Left ventricle myocardium inferior (tissue), 1 donor: ENCODE measurements at regions not wholly inside any gene's neighbourhood (a gene's known extent, or its start where the extent isn't known, plus 50 kb on each side); places are given as distances from the start of the nearest gene placed in this dataset.

Experiments
- DNase-seq: peaks from one replicate; pipeline ENCODE4 v3.0.0-alpha.2; 2020
- H3K27ac ChIP-seq: fragments of 200-600 bp; replicated peaks from 2 replicates; pipeline ENCODE4 v1.8.0; 2021
- H3K27me3 ChIP-seq: fragments of 200-600 bp; 2 replicates; pipeline ENCODE4 v1.8.0; 2021; ENCODE audit warnings: low read depth
- H3K36me3 ChIP-seq: fragments of 200-600 bp; 2 replicates; pipeline ENCODE4 v1.8.0; 2021
- H3K4me1 ChIP-seq: fragments of 200-600 bp; 2 replicates; pipeline ENCODE4 v1.8.0; 2021
- H3K4me3 ChIP-seq: fragments of 200-600 bp; 2 replicates; pipeline ENCODE4 v1.8.0; 2021; ENCODE audit warnings: mild to moderate bottlenecking, moderate library complexity
- H3K9me3 ChIP-seq: fragments of 200-600 bp; replicated peaks from 2 replicates; pipeline ENCODE4 v1.8.0; 2021
- intact Hi-C: fragments of 100-400 bp; cut with micrococcal nuclease; formaldehyde crosslinking; loops from one replicate; pipeline ENCODE4 v1.11.0; 2022
- TF ChIP-seq, protein P1 (sequence below): fragments of 200-600 bp; IDR thresholded peaks from 2 replicates; pipeline ENCODE4 v1.8.0; 2021; ENCODE audit warnings: antibody characterized with exemption, mild to moderate bottlenecking, borderline replicate concordance
- donor health status: DM: no; HTN: yes; CAD: no; lungs with severe emphysema.

DNA sequence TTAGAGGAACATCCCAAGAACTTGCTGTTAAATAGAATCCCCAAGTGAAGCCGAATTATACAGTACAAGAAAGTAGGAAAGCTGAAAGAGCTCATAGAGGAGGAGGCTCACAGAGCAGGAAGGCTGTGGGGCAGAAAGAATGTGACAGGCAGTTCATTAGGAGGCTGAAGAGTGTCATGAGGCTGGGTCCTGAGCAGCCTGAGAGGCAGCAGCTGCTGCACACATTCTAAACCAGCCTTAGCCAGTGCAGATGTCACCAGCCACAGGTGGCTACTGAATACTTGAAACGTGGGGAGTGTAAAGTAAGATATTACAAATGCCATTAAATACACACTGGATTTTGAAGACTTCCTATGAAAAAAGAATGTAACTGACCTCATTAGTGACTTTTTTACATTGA is 490.2 kb upstream of the KLHL29 start:
- no peaks in the 10 kb centered on the region for H3K36me3 ChIP-seq
- DNase-seq = no peak
- TF ChIP-seq, protein P1, sequence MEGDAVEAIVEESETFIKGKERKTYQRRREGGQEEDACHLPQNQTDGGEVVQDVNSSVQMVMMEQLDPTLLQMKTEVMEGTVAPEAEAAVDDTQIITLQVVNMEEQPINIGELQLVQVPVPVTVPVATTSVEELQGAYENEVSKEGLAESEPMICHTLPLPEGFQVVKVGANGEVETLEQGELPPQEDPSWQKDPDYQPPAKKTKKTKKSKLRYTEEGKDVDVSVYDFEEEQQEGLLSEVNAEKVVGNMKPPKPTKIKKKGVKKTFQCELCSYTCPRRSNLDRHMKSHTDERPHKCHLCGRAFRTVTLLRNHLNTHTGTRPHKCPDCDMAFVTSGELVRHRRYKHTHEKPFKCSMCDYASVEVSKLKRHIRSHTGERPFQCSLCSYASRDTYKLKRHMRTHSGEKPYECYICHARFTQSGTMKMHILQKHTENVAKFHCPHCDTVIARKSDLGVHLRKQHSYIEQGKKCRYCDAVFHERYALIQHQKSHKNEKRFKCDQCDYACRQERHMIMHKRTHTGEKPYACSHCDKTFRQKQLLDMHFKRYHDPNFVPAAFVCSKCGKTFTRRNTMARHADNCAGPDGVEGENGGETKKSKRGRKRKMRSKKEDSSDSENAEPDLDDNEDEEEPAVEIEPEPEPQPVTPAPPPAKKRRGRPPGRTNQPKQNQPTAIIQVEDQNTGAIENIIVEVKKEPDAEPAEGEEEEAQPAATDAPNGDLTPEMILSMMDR = no peak
- intact Hi-C loops = no loop called here
- H3K27me3 ChIP-seq = peaks cover 19% of the 10 kb centered on the region
- H3K4me3 ChIP-seq = no peak overlapping the region
- H3K4me1 ChIP-seq = no peaks in the 10 kb centered on the region
- no peaks in the 10 kb centered on the region for H3K9me3 ChIP-seq
- no peak overlapping the region for H3K27ac ChIP-seq

DNA sequence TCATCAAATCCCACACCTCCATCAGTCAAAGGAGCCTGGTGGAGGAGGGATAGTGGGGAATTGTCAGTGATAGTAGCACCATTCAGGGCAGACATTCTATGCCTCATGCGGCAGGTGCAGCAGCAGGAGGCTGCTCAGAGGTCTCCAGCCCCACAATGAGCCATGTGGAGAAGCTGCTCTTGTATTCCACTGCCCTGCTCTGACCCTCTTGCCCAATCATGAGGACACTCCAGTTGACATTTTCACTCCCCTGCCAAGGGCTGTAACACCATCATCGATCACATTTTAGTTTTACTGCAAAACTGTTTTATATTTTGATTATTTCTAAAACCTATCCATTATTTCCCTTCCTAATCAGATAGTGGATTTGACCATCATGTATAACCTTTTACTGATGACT is 487.6 kb upstream of the KLHL29 start:
- no peaks in the 10 kb centered on the region for H3K9me3 ChIP-seq
- no peaks in the 10 kb centered on the region for H3K36me3 ChIP-seq
- DNase-seq = no peak
- H3K4me3 ChIP-seq = no peak overlapping the region
- intact Hi-C loops = no loop called here
- TF ChIP-seq, protein P1 = no peak
- no peak overlapping the region for H3K27ac ChIP-seq
- no peaks in the 10 kb centered on the region for H3K4me1 ChIP-seq
- H3K27me3 ChIP-seq = peaks cover 21% of the 10 kb centered on the region

DNA sequence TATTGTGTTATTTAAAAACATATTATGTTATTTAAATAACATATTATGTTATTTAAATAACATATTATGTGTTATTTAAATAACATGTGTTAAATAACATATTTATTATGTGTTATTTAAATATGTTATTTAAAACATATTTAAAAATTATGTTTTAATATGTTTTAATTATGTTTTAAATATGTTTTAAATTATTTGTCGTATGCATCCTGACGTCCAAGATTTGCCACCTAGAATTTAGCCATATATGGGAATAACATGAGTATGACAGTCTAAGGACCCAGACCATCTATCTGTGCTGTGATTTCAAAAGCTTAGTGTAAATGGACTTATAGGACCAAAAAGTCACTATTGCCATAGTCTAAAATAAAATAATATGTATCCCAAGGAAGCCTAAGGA is 484.3 kb upstream of the KLHL29 start:
- intact Hi-C loops = no loop called here
- DNase-seq = no peak
- H3K36me3 ChIP-seq = no peaks in the 10 kb centered on the region

DNA sequence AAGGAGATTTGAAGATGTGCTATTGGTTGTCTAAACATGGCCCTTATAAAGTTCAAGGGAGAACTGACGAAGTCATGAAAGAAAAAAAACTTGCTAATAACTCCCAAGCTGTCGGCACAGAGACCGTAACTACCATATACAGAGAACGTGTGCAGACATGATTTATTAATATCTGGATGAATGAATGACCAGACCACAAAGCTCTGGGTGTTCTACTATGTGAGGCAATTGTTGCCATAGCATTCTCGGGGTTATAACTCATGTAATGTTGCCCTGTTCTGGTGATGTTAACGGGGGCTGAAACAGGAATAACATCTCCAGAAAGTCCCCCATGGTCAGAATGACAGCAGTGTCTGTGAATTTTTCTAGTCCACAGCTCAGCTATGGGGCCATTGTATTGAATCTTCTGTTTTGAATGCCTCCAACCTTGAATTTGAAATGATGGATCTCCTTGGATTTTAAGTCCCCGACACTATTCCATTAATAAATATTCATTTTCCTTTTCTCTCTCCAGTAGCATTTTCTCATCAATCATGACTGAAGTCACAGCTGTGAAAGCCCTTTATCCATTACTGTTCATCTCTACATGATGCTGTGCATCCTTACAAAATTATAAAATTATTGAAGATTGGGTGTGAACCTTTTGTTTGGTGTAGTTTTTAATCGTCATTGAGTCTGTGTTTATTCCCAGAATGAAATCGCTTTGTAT is 483.4 kb upstream of the KLHL29 start:
- intact Hi-C loops = no loop called here
- no peak for DNase-seq
- Histone ChIP-seq H3K36me3 (no peaks in the 10 kb centered on the region), H3K9me3 (no peaks in the 10 kb centered on the region), H3K4me1 (no peaks in the 10 kb centered on the region), H3K27me3 (peaks cover 36% of the 10 kb centered on the region), H3K27ac (no peak overlapping the region), H3K4me3 (no peak overlapping the region)
- TF ChIP-seq, protein P1 = no peak

More for the DNA sequence above, 484.3 kb upstream of the KLHL29 start:
- TF ChIP-seq, protein P1 = no peak
- Histone ChIP-seq H3K27me3 (peaks cover 29% of the 10 kb centered on the region), H3K27ac (no peak overlapping the region), H3K4me3 (no peak overlapping the region), H3K4me1 (no peaks in the 10 kb centered on the region), H3K9me3 (no peaks in the 10 kb centered on the region)

DNA sequence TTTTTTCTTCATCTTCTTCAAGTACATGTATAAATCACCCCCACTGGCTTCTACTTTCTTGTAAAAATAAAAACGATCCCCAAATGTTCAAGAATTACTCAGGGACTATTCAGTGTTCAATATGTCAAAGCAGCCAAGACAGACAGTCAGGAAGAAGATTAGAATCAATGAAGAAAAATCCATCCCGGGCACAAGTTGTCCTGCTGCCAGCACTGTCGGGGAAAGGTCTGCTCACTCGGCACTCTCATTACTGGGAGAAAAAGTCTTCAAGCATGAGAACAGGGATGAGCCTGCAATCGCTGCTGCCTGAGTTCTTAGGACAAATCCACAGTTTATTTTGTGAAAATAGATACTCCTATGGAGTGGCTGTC is 482.8 kb upstream of the KLHL29 start:
- DNase-seq = no peak
- TF ChIP-seq, protein P1 = no peak
- intact Hi-C loops = no loop called here
- H3K4me3 ChIP-seq = no peak overlapping the region
- H3K27ac ChIP-seq = no peak overlapping the region
- H3K9me3 ChIP-seq = no peaks in the 10 kb centered on the region
- H3K36me3 ChIP-seq = no peaks in the 10 kb centered on the region
- no peaks in the 10 kb centered on the region for H3K4me1 ChIP-seq
- peaks cover 36% of the 10 kb centered on the region for H3K27me3 ChIP-seq
